SHP77 treated with DMSO at 0.1 percent for 48 hours (cell line): ENCODE measurements at regions not wholly inside any gene's neighbourhood (a gene's known extent, or its start where the extent isn't known, plus 50 kb on each side); places are given as distances from the start of the nearest gene placed in this dataset.
"Not testable (repeated sequence)": the region's sequence is repeated elsewhere in the genome, so short reads cannot be mapped to it uniquely, and the experiment has no call there.

Source experiments
- DNase-seq: peaks from one replicate; lab custom pipeline; 2025; lab: John Stamatoyannopoulos, UW

GRCh38 chr7:24434972-24435371, 138.3 kb upstream of the PALS2 start:
- DNase-seq, result no peak

DNA sequence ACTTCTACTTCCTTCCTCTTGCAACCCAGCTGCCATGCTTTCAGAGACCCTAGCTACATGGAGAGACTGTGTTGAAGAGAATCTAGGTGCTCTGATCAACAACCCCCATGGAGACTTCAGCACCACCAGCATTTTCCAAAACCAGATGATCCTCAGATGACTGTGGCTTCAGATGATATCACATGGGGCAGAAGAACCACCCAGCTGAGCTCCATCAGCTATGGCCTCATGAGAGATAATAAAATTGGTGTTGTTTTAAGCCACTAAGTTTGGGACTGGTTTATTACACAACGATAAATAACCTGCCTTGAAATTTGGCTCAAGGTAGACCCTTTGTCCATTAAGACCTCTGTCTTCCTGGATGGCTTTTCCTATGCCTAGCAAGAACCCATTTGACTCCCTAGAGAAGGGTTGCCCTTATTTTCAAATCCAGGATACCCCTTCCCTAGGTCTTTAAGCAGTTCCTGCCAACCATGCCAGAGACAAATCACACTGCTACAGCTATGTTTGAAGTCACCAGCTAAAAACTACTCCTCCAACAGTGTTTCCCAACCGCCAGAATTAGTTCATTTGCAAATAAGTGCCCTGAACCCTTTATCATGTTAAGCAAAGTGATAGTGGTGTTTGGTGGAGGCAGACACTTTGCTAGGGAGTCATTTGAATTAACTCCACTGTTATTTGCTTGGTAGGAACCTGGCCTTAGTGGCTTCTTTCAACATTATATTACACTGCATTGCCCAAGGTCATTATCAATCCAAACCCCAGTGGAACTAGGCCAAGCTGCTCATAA, 136.9 kb upstream of the PALS2 start:
- no peak for DNase-seq

GRCh38 chr7:24438232-24438631, 135.0 kb upstream of the PALS2 start:
- DNase-seq, result no peak

- not testable (repeated sequence) for DNase-seq
Observed at GRCh38 chr7:24439104-24439503, 134.1 kb upstream of the PALS2 start.

GRCh38 chr7:24440892-24441291, 132.4 kb upstream of the PALS2 start:
- no peak for DNase-seq

DNA sequence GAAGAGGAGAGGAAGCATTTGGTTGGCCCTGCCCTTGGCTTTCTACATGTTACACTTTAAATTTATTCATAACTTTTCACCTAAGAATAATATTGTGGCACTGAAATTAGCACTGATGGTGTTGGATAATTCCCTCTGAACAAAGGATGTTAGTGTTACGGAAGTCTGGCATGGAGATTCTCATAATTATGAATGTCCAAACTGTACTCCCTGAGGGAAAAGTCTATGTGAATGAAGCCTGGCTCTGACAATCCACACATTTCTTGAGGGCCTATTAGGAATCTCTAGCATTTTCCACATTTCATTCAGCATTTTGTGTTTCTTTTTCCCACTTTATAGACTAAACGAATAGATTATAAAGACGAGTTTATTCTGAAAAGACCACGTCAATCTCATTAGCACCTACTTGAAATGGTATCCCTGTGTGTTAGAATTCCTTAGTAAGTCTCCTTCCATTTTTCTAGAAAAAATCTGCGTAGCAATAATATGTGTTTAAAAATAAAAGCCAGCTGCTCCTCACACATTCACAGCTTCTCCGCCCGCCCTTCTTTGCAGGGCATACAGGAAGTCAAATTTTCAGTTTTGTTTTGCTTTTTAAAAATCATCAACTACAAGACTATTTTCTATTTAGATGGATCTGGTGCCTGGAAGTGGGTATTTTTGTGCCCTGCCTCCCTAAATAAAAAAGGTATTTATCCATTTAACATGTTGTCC, 131.8 kb upstream of the PALS2 start:
- DNase-seq, result no peak

GRCh38 chr7:24442170-24442777, 131.0 kb upstream of the PALS2 start:
- DNase-seq, result no peak

DNA sequence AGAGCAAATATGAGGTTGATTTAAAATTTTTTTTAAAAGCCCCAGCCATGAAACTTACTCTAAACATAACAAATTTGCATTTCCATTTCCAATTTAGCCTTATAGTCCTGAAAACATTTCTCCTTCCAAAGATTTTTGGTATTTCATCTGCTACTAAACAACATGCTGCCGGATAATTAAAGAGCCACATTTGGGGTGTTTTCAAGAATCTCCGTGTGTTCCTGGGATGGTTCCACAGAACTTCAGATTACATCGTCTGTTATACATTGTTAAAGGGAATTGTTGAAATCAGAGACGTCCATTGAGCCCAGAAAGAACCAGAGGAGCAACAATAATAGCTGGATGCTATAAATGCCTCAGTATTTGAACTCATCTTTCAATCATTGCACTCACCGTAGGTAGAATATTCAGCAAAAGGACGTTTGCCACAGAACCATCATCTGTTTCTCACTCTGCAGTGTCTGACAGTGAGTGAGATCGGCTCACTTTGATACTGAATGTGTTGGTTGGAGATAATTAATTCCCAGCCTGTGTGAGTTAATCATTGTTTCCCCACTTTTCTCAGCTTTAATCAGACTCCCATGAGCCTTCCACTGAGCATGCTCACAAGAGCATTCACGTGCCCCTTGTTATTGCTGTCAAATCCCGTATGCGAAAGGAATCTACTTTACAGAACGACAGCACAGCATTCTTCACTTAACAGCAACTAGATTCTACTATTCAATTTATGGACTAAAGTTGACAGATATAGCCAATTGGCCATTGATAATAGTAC, 128.4 kb upstream of the PALS2 start:
- DNase-seq, result no peak

DNA sequence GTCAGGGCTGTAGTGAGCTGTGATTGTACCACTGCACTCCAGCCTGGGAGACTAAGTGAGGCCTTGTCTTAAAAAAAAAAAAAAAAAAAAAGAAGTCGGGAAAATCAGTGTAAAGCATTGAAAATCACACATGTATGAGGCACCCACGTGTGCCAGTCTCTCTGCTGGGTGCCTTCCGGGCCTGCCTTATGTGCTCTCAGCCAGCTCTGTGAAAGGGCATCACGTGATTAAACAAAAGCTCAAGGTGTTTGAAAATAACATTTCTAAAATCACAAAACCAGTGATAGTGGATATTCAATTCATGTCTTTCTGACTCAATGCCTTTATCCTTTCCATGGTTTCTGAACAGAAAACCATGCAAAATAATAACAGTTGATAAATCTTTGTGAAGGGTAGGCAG, 125.2 kb upstream of the PALS2 start:
- no peak for DNase-seq

GRCh38 chr7:24449416-24449815, 123.8 kb upstream of the PALS2 start:
- not testable (repeated sequence) for DNase-seq

DNA sequence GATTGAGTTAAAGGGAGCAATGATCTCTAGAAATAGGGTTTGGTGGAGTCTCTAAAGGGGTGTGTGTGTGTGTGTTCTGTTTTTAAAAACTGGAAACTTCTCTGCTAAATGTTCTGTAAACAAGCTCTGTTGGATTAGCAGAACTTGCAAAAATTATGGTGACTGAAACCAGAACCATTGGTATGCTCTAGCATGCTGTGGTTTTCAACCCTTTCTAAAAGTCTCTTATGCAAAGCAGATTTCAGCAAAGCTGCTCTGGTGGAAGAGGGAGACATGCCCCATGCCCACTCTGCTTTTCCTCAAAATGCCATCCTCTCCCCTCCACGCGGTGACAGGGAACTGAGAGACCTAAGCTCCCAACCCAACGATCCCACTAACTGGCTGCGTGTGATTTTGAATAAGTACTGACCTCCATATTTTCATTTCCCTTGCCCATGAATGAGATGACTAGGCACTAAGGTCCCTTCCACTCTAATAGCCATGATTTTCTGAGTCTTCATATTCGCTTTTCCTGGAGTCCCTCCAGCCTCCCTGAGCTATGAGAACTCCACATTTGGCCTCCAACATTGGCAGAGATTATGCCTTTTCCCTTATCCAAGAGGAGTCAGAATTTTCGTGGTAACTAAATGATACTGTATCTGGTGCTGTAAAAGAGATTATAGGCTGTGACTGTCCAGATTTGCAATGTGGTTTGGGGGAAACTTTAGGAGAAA, 117.3 kb upstream of the PALS2 start:
- no peak for DNase-seq

- DNase-seq, result no peak
Observed at GRCh38 chr7:24456526-24457218, 116.6 kb upstream of the PALS2 start.

GRCh38 chr7:24457219-24457558, 116.1 kb upstream of the PALS2 start:
- no peak for DNase-seq

GRCh38 chr7:24462117-24462516, 111.1 kb upstream of the PALS2 start:
- DNase-seq, result no peak

DNA sequence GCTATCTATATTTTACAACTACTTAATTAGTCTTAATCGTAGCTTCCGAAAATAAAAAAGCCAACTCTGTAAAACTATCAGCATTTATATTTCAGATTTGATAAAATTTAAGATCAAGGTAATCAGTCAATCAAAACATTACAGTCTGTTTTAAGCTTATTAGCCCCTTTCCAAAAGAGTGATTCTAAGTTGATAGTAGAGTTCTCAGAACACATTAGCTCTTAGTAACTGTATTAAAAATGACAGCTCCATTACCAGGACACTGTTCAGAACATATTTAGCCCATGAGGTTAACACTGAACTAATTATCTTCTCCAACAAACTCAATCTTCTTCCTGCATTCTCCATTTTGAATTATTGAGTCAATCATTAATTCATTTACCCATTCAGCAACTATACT, 110.3 kb upstream of the PALS2 start:
- DNase-seq, result no peak

GRCh38 chr7:24463474-24463873, 109.8 kb upstream of the PALS2 start:
- DNase-seq, result no peak

- no peak for DNase-seq
Observed at GRCh38 chr7:24464861-24465260, 108.4 kb upstream of the PALS2 start.

- no peak for DNase-seq
Observed at GRCh38 chr7:24466168-24466768, 107.0 kb upstream of the PALS2 start.

GRCh38 chr7:24469118-24469517, 104.1 kb upstream of the PALS2 start:
- no peak for DNase-seq

DNA sequence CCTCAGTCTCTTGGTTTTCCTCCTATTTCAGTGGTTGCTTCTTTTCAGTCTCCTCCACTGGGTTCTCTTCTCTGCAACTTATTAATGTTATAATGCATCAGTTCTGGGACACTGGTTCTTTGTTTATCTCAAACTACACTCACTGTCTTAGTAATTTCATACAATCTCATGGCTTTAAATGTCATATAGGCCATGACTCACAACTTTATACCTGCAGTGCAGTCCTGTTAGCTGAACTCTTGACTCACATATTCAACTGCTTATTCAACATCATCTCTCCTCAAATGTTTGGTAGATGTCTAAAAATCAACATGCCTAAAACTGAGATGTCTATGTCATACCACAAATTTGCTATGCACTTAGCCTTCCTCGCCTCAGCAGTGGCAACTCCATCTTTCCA, 101.2 kb upstream of the PALS2 start:
- no peak for DNase-seq
